GM13977 (cell line): ENCODE measurements at regions not wholly inside any gene's neighbourhood (a gene's known extent, or its start where the extent isn't known, plus 50 kb on each side); places are given as distances from the start of the nearest gene placed in this dataset.

Experiments
- DNase-seq: peaks from one replicate; pipeline ENCODE4 v3.0.0; 2012; ENCODE audit warnings: low spot score
- in situ Hi-C: fragments of 300-500 bp; cut with MboI; formaldehyde crosslinking; loops from one replicate; pipeline ENCODE4 v1.12.0; 2022; ENCODE audit warnings: low sequenced_read_pairs, low pct_unique_long_range_greater_than_20kb, mixed read lengths, inconsistent platforms; ENCODE audit not compliant: unreplicated experiment
- TF ChIP-seq, protein P1 (sequence below): IDR thresholded peaks from 2 replicates; pipeline ENCODE4 v1.5.1; 2012; ENCODE audit warnings: mild to moderate bottlenecking, control low read depth; ENCODE audit not compliant: insufficient read depth; ENCODE audit errors: extremely low read depth, missing control alignments

DNA sequence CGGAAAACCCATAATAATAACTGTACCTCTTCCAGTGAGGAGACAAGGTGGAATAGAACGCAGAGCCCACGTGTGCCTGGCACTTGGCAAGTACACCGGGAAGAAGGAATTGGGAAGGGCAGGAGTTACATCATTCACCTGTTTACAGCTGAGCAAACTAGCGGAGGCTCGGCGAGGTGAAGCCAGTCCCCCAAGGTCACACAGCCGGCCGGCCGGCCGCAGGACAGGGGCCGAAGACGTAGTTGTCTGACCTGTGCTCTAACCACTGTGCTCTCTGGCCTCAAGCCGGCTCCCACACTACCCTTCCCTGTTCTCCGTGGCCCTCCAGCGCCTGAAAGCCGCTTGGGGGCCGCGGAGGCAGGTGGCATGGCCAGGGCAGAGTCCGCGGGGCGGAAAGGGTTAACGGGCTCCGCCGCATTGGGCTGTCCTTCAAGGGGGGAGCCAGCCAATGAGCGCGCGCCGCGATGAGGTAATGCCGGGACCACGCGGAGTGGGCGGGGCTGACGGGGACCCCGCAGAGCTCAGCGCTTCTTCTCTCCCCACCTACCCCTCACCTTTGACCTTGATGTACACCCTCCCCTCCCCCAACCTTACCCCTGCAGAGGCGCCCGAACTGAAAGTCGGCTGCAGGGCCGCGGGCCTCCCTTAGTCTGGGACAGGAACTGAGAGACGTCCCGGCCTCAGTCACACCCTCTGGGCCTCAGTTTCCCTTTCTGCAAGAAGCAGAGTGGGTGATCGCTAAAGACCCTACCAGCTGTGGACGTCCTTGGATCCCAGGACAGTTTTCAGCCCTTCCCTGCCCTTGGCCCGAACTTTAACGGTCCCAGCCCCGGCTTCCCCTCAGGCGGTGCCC is 125.1 kb downstream of the C9orf50 start:
- in situ Hi-C loops = no loop called here
- TF ChIP-seq, protein P1, sequence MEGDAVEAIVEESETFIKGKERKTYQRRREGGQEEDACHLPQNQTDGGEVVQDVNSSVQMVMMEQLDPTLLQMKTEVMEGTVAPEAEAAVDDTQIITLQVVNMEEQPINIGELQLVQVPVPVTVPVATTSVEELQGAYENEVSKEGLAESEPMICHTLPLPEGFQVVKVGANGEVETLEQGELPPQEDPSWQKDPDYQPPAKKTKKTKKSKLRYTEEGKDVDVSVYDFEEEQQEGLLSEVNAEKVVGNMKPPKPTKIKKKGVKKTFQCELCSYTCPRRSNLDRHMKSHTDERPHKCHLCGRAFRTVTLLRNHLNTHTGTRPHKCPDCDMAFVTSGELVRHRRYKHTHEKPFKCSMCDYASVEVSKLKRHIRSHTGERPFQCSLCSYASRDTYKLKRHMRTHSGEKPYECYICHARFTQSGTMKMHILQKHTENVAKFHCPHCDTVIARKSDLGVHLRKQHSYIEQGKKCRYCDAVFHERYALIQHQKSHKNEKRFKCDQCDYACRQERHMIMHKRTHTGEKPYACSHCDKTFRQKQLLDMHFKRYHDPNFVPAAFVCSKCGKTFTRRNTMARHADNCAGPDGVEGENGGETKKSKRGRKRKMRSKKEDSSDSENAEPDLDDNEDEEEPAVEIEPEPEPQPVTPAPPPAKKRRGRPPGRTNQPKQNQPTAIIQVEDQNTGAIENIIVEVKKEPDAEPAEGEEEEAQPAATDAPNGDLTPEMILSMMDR = no peak
- peak; percentile 92 for DNase-seq

DNA sequence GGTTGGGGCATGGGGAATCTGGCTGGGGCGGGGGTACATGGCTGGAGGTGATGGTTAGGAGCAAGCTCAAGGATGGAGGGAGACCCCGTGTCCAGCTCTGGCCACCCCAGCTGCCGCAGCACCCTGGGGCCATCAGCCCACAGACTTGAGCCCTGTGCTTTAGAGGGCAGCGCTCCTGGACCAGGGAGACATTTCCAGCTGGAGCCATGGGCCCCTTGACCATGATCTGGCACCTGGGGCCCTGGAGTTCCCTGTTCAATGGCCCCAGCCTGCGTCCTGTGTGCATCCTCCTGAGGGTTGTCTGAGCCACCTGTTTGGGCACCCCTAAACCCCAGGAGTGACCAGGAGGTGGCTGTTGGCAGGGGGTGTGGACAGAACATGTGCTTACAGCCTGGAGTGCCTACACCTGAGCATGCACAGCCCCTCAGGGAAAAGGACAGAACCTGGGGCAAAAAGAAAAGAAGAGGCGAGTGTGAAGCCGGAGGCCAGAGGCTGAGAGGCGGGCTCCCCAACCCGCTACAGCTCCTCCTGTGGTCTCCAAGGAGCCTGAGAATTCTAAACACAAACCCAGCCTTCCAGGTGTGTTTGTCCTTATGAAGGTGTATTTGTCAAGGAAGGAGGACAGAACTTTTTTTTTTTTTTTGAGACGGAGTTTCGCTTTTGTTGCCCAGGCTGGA is 126.7 kb downstream of the C9orf50 start:
- no peak for DNase-seq
- TF ChIP-seq, protein P1 = no peak
- in situ Hi-C loops = no loop called here

DNA sequence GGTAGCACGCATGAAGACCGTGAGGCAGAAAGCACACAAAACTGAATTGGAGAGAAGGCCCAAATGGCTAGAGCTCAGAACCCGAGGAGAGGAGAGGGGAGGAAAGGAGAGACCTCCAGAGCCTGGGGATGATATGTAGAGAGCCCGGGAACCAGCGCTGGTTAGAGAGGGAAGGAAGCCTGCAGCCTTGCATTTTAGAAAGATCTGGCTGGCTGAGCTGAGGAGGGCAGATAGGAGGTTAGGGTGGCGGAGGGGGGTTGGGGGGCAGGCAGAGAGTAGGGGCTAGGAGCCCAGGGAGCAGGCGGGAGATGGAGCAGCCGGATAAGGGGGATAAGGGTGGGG is 127.2 kb downstream of the C9orf50 start:
- no peak for DNase-seq
- in situ Hi-C loops = no loop called here
- TF ChIP-seq, protein P1 = no peak

DNA sequence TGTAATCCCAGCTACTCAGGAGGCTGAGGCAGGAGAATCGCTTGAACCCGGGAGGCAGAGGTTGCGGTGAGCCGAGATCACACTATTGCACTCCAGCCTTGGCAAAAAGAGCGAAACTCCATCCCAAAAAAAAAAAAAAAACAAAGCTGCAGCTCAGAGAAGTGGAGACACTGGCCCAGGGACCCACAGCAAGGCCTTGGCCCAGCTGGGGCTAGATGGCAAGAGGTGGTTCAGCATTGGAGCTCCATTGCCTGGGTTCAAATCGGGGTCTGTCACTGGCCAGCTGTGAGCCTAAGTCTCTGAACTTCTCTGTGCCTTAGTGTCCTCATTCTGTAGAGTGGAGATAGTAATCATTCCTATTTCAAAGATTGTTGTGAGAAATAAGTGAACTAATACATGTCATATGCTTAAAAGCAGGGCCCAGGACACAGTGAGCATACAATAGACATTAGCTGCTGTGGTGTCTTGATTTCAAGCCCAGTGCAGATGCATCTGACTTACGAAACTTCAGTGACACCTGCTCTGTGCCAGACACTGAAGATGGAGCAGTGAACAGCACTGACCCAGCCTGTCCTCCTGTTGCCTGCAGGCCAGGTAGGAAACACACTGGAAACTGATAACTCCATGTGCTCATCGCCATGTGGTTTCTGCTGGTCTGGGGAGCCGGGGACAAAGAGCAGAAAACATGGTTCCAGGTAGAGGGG is 127.7 kb downstream of the C9orf50 start:
- no peak for DNase-seq
- in situ Hi-C loops = no loop called here
- TF ChIP-seq, protein P1 = no peak

DNA sequence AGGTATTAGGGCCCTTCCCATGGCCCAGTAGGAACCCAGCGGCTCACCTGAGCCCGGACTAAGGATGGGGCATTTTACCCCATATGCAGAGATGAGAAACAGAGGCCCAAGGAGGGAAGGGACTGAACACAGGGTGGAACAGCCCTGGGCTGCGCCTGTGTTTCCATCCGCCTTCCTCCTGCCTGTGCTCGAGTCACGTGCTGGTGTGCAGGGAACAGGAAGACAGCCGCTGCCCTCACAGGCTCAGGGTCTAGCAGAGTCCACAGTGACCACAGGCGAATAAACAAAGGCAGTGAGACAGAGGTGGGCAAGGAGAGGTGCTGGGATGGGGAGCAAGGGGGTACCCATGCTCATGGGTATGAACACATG is 129.4 kb downstream of the C9orf50 start:
- DNase-seq = no peak
- in situ Hi-C loops = no loop called here
- TF ChIP-seq, protein P1 = no peak

DNA sequence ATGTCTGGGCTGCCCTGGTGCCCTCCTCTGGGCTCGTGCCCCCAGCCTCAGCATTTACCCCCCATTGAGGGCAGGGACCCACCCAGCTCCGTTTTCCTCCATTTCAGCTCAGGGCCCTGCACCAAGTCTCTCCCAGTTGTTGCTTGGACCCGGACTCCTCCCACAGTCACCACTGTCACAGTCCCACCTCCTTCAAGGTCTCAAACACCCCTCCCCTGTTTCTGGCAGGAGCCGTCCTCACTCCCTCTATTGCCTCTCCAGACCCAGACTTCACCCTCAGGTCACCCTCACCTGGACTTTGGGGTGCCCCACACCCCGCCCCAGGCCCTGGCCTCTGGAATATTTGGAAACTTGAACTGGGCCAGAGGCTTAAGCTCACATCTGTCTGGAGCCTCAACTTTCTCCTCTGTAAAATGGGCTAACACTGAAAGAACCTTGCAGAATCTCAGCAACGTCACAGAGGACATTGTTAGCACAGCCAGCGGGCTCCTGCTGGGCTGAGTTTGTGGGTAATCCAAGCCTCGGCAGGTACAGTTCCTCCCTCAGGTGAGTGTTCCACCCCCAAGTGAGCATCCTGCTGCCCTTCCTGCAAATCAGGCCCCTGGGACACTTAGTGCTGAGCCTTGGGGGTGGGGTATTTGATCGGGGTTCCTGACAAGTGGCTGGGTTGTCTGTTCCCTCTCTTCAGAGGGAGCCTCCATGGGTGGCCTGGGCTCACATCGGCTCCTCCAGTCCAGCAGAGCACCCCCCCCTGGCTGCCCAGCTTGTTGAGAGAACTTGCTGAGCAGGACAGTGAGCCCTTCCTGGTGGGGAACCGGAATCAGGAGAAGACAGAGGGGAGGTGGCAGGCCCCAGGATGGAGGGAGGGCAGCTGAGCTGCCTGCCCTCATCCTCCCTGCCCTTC is 130.1 kb downstream of the C9orf50 start:
- no peak for DNase-seq
- in situ Hi-C loops = no loop called here
- TF ChIP-seq, protein P1 = no peak
